ENCODE measurements at regions not wholly inside any gene's neighbourhood (a gene's known extent, or its start where the extent isn't known, plus 50 kb on each side); places are given as distances from the start of the nearest gene placed in this dataset.

DNA sequence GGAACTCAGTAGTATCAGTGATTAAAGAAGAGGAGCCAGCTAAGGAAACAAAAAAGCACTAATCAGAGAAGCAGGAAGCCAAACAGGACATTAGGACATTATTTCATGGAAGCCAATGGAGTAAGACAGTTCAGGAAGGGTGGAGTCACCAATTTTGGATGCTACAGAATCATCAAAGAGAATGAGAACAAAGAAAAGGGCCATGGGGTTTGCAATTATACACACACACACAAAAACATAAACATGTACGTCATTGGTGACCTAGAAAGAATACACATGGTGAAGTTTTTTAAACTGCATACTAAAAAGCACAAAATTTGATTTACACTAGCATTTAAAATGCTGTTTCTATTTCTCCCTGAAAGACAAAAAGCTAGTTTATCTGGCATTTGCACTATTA lies 96.8 kb upstream of the MRPS30 start:
- TF ChIP-seq, protein P1, sequence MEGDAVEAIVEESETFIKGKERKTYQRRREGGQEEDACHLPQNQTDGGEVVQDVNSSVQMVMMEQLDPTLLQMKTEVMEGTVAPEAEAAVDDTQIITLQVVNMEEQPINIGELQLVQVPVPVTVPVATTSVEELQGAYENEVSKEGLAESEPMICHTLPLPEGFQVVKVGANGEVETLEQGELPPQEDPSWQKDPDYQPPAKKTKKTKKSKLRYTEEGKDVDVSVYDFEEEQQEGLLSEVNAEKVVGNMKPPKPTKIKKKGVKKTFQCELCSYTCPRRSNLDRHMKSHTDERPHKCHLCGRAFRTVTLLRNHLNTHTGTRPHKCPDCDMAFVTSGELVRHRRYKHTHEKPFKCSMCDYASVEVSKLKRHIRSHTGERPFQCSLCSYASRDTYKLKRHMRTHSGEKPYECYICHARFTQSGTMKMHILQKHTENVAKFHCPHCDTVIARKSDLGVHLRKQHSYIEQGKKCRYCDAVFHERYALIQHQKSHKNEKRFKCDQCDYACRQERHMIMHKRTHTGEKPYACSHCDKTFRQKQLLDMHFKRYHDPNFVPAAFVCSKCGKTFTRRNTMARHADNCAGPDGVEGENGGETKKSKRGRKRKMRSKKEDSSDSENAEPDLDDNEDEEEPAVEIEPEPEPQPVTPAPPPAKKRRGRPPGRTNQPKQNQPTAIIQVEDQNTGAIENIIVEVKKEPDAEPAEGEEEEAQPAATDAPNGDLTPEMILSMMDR (IDR thresholded peaks at IDR 0.05; ENCODE audit: borderline replicate concordance, extremely low read depth, low read length, poor library complexity, severe bottlenecking): no peak
- no peak for TF ChIP-seq EZH2 (IDR thresholded peaks at IDR 0.05; ENCODE audit: borderline replicate concordance, low read depth, low read length, severe bottlenecking)
